IPS-NIHi7 (cell line): ENCODE measurements at regions not wholly inside any gene's neighbourhood (a gene's known extent, or its start where the extent isn't known, plus 50 kb on each side); places are given as distances from the start of the nearest gene placed in this dataset.
"Not testable (repeated sequence)": the region's sequence is repeated elsewhere in the genome, so short reads cannot be mapped to it uniquely, and the experiment has no call there.

ENCODE experiments used
- DNase-seq: peaks from one replicate; pipeline ENCODE4 v3.0.0; 2012; ENCODE audit warnings: mixed read lengths; ENCODE audit errors: extremely low spot score

- DNase-seq, result no peak
Measured at GRCh38 chr4:84224522-84224921, 274.6 kb downstream of the NKX6-1 start.

GRCh38 chr4:84221704-84222103 is 277.4 kb downstream of the NKX6-1 start:
- DNase-seq, result no peak

GRCh38 chr4:84220990-84221389 is 278.1 kb downstream of the NKX6-1 start:
- DNase-seq, result no peak

- no peak for DNase-seq
Measured at GRCh38 chr4:84219656-84220055, 279.4 kb downstream of the NKX6-1 start.

- DNase-seq, result peak; percentile 14
Measured at GRCh38 chr4:84218031-84218430, 281.1 kb downstream of the NKX6-1 start.

GRCh38 chr4:84215217-84215616 is 283.9 kb downstream of the NKX6-1 start:
- DNase-seq, result no peak

- DNase-seq, result not testable (repeated sequence)
Measured at GRCh38 chr4:84206226-84206625, 292.9 kb downstream of the NKX6-1 start.

GRCh38 chr4:84189144-84189543 is 309.9 kb downstream of the NKX6-1 start:
- DNase-seq, result no peak

GRCh38 chr4:84179409-84179808 is 319.7 kb downstream of the NKX6-1 start:
- DNase-seq, result no peak

GRCh38 chr4:84177831-84178542 is 321.1 kb downstream of the NKX6-1 start:
- no peak for DNase-seq

GRCh38 chr4:84176016-84176415 is 323.1 kb downstream of the NKX6-1 start:
- no peak for DNase-seq

GRCh38 chr4:84171871-84172270 is 327.2 kb downstream of the NKX6-1 start:
- DNase-seq, result no peak

GRCh38 chr4:84167564-84167963 is 331.5 kb downstream of the NKX6-1 start:
- peak; percentile 74 for DNase-seq

GRCh38 chr4:84167093-84167492 is 332.0 kb downstream of the NKX6-1 start:
- no peak for DNase-seq

- no peak for DNase-seq
Measured at GRCh38 chr4:84166486-84166885, 332.6 kb downstream of the NKX6-1 start.

- no peak for DNase-seq
Measured at GRCh38 chr4:84164201-84164600, 334.9 kb downstream of the NKX6-1 start.

- DNase-seq, result peak; percentile 79
Measured at GRCh38 chr4:84159762-84160161, 339.3 kb downstream of the NKX6-1 start.

- DNase-seq, result no peak
Measured at GRCh38 chr4:84158670-84159069, 340.4 kb downstream of the NKX6-1 start.

GRCh38 chr4:84151574-84151973 is 347.5 kb downstream of the NKX6-1 start:
- no peak for DNase-seq

GRCh38 chr4:84150177-84150576 is 348.9 kb downstream of the NKX6-1 start:
- DNase-seq, result no peak

- no peak for DNase-seq
Measured at GRCh38 chr4:84147831-84148230, 351.3 kb downstream of the NKX6-1 start.

GRCh38 chr4:84146300-84146959 is 352.7 kb downstream of the NKX6-1 start:
- no peak for DNase-seq

- DNase-seq, result no peak
Measured at GRCh38 chr4:84145176-84145575, 353.9 kb downstream of the NKX6-1 start.
